H1 (cell line): ENCODE measurements at regions not wholly inside any gene's neighbourhood (a gene's known extent, or its start where the extent isn't known, plus 50 kb on each side); places are given as distances from the start of the nearest gene placed in this dataset.

Source experiments
- CHD7 ChIP-seq: fragments of 300-600 bp; sonication (generic); IDR thresholded peaks from 2 replicates; pipeline ENCODE4 v1.7.1; 2012; ENCODE audit warnings: low read length, moderate library complexity, mild to moderate bottlenecking, inconsistent platforms; ENCODE audit not compliant: insufficient replicate concordance
- EGR1 ChIP-seq: IDR thresholded peaks from 2 replicates; pipeline ENCODE4 v1.6.1; 2011; ENCODE audit warnings: low read depth, low read length, borderline replicate concordance
- POU5F1 ChIP-seq: IDR thresholded peaks from 2 replicates; pipeline ENCODE4 v1.6.1; 2011; ENCODE audit warnings: low read depth, mild to moderate bottlenecking, low read length, moderate library complexity

DNA sequence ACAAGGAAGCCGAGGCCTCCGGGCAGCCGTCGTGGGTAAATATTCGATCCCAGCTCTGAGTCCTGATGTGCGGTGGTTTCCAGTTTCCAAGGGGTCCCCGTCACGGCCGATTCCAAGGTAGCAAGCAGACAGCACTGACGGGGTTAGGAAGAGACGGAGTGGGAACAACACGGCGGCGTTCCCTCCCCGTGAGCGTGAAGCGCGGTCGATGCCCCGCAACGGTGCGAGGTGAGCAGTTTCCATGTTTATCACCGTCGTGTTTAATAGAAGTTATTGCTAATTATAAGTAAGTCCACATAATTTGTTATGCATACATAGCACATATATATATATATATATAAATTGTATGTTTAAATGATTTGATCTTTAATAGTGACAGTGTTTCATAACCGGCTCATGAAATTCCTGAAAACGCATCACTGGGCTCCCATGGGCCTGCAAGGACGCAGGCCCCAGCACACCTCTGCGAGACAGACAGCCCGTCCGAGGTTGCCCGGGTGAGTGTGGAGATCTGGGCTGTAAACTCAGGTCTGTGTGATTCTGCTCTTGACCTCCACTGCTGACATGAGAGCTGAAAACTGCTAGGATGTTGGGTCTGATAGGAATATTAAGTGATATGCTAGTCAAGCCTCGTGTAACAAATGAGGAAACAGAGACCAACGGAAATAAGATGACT is 243.5 kb upstream of the SALL3 start (continued):
- TF ChIP-seq CHD7, result no peak
- TF ChIP-seq POU5F1, result no peak
- no peak for TF ChIP-seq EGR1
